GM12865 (cell line): ENCODE measurements at regions not wholly inside any gene's neighbourhood (a gene's known extent, or its start where the extent isn't known, plus 50 kb on each side); places are given as distances from the start of the nearest gene placed in this dataset.
A peak's percentile ranks its signal among the peaks of the same experiment; 100 is the strongest.

ENCODE experiments used
- DNase-seq: peaks from one replicate; pipeline ENCODE4 v3.0.0; 2010; ENCODE audit warnings: low read depth
- H3K4me3 ChIP-seq: 2 replicates; pipeline ENCODE4 v1.5.1; 2011; ENCODE audit warnings: mild to moderate bottlenecking, low read depth, low read length, control low read depth
- TF ChIP-seq, protein P1 (sequence below): IDR thresholded peaks from 2 replicates; pipeline ENCODE4 v1.5.1; 2011; ENCODE audit warnings: low read length, control low read depth, low read depth, inconsistent platforms; ENCODE audit not compliant: insufficient read depth; ENCODE audit errors: missing control alignments

GRCh38 chr6:153525998-153526397 is 394.9 kb upstream of the RGS17 start:
- TF ChIP-seq, protein P1, sequence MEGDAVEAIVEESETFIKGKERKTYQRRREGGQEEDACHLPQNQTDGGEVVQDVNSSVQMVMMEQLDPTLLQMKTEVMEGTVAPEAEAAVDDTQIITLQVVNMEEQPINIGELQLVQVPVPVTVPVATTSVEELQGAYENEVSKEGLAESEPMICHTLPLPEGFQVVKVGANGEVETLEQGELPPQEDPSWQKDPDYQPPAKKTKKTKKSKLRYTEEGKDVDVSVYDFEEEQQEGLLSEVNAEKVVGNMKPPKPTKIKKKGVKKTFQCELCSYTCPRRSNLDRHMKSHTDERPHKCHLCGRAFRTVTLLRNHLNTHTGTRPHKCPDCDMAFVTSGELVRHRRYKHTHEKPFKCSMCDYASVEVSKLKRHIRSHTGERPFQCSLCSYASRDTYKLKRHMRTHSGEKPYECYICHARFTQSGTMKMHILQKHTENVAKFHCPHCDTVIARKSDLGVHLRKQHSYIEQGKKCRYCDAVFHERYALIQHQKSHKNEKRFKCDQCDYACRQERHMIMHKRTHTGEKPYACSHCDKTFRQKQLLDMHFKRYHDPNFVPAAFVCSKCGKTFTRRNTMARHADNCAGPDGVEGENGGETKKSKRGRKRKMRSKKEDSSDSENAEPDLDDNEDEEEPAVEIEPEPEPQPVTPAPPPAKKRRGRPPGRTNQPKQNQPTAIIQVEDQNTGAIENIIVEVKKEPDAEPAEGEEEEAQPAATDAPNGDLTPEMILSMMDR = no peak
- no peak overlapping the region for H3K4me3 ChIP-seq
- DNase-seq = no peak

DNA sequence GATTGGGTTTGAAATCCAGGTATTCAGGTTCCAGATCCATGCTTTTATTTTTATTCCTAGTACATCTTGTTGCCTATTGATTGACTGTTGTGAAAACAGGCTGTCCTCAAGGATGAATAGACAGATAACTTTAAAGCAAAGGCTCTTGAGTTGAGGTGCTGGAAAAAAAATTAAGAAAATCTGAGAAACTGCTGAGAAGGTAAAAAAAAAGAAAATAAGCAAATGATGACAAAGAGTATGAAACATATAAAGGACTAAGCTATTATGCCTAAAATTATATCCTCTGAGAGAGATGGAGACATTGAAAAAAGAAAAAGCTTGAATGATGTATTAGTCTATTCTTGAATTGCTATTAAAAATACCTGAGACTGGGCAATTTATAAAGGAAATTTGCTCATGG is 392.3 kb upstream of the RGS17 start:
- no peak for DNase-seq
- no peak overlapping the region for H3K4me3 ChIP-seq
- TF ChIP-seq, protein P1 = no peak

DNA sequence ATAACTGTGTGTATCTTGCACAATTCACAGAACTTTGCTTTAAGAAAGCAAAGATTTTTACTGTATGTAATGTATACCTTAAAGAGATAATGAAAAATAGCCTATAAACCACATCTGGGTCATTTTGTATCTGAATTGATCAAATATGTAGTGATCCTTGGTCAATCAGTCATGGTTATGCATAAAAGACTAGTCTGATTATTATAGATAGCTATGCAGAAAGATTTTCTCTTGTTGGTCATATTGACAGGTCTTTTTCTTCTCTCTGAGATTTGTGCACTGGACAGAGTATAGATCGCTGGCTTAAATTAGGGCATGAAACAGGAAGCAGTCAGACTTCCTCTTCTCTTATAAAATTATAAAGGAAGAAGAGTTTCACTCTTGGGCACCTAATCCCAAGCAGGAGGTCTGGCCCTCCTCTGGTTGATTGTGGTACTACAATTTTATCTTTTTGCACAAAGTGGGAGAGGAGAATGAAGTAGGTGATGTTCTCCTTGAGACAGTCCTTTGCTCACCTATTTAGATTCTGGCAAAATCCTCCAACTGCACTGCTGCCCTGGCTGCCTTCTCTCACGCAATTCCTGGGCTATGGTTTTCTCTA is 380.9 kb upstream of the RGS17 start:
- no peak overlapping the region for H3K4me3 ChIP-seq
- peak; percentile 32 for DNase-seq
- TF ChIP-seq, protein P1 = peak; percentile 60

DNA sequence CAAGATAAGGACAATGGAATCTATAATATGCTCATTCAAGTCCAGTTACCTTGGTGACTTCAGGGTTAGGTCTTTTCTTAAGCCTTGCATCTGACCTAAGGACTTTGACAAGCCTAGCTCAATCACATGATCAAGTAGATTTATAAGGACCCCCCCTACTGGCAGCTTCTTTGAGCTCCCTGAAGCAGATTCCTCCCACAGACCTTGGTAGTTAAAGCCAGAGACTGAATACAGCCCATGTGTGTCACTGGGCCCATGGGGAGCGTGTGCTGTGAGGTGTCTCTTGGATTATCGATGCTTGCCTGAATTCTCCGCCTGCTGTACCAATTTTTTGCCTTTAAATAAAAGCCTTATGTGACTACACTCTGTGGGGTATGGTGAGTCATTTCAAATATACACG is 372.7 kb upstream of the RGS17 start:
- no peak overlapping the region for H3K4me3 ChIP-seq
- peak; percentile 25 for DNase-seq
- TF ChIP-seq, protein P1 = no peak

DNA sequence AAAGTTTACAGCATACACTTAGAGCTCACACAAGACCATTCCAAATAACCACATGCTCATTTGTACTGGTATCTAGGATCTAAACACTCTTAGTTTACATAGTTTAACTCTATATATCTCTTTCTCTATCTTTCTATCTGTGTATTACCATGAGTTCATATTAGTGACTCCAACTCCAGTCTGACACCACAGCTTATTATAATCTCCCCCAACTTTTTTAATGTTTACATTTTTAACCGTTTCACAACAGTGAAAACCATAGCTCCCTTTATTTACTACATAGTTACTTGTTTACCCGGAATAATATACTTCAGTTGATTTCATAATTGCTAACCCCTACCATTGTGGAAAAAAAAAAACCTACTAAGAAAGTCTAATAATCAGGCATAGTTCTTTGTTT is 362.4 kb upstream of the RGS17 start:
- TF ChIP-seq, protein P1 = no peak
- no peak overlapping the region for H3K4me3 ChIP-seq

DNA sequence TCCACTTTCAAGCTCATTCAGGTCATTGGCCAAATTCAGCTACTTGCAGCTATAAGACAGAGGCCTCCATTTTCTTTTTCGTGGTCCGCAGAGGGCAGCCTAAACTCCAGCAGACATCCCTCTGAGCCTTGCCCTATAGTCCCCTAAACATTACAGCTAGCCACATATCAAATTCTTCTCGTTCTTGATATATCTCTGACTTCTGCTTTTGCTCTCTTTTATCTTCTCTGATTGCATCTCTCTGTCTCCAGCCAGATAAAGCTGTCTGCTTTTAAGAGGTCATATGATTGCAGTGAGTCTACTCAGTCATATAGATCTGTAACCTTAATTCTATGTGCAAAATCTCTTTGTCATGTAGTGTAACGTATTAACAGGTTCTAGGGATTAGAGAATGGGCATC is 358.4 kb upstream of the RGS17 start:
- DNase-seq = no peak
- TF ChIP-seq, protein P1 = no peak
- no peak overlapping the region for H3K4me3 ChIP-seq

More for the DNA sequence above, 362.4 kb upstream of the RGS17 start:
- DNase-seq = no peak

DNA sequence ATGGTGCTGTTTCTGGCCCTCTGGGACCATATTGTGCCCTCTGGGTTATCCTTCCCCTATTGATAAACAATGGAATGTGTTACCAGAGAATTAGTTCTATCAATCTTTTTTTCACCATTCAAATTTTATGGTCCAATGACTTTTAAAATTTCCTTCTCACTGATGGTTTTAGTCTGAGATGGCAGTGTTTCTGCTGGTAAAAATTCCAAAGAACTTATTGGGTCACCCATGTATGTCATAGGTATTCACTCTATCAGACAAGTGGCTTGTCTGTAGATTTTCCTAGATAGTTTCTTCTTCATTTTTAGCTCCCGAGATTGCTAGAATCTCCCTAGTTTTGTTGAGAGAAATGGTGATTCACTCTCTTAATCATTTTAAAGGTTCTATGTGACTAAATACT is 357.2 kb upstream of the RGS17 start:
- TF ChIP-seq, protein P1 = no peak
- no peak overlapping the region for H3K4me3 ChIP-seq

More for the DNA sequence above, 357.2 kb upstream of the RGS17 start:
- DNase-seq = no peak
